ENCODE measurements at regions not wholly inside any gene's neighbourhood (a gene's known extent, or its start where the extent isn't known, plus 50 kb on each side); places are given as distances from the start of the nearest gene placed in this dataset.

- TF ChIP-seq CTCF (IDR thresholded peaks at IDR 0.05 in 4 of 5, conservative IDR thresholded peaks at IDR 0.05 in 1 of 5) = no peak
- TF ChIP-seq POLR2A (IDR thresholded peaks at IDR 0.05) = no peak
Measured at GRCh38 chr18:11284811-11285210, 135.4 kb upstream of the PIEZO2 start.

All from gastrocnemius medialis (tissue), 4 donors.